LNCAP (cell line): ENCODE measurements at regions not wholly inside any gene's neighbourhood (a gene's known extent, or its start where the extent isn't known, plus 50 kb on each side); places are given as distances from the start of the nearest gene placed in this dataset.

ENCODE experiments used
- TF ChIP-seq, protein P1 (sequence below): fragments of 450-650 bp; IDR thresholded peaks from 2 replicates; pipeline ENCODE4 v1.5.1; 2017; ENCODE audit warnings: mild to moderate bottlenecking

DNA sequence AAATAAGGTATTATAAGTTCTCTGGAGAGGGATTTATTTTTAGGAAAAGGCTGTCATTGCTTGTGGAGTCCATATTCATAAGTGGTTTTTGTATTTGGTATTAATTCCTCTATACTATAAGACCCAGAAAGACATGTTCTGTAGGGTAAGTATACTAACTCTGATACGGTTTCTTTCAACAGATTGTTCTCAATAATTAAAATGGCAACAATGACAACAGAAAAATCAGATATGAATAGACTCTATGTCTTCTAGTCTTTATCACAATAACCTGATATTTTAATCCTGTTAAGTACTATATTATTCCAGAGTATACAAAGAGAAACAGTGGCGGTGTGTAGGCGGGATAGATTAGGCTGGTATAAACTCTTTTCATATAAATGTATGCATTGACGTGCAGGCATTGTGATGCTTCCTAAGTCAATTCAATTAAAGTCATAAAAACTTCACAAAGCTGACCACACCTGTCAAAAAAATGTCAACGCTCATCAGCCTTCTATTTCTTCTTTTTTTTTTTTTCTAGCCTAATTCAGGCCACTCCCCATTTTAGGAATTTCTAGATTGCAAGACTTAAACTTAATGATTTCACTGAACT lies 150.4 kb downstream of the TRIML1 start:
- TF ChIP-seq, protein P1, sequence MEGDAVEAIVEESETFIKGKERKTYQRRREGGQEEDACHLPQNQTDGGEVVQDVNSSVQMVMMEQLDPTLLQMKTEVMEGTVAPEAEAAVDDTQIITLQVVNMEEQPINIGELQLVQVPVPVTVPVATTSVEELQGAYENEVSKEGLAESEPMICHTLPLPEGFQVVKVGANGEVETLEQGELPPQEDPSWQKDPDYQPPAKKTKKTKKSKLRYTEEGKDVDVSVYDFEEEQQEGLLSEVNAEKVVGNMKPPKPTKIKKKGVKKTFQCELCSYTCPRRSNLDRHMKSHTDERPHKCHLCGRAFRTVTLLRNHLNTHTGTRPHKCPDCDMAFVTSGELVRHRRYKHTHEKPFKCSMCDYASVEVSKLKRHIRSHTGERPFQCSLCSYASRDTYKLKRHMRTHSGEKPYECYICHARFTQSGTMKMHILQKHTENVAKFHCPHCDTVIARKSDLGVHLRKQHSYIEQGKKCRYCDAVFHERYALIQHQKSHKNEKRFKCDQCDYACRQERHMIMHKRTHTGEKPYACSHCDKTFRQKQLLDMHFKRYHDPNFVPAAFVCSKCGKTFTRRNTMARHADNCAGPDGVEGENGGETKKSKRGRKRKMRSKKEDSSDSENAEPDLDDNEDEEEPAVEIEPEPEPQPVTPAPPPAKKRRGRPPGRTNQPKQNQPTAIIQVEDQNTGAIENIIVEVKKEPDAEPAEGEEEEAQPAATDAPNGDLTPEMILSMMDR = no peak

DNA sequence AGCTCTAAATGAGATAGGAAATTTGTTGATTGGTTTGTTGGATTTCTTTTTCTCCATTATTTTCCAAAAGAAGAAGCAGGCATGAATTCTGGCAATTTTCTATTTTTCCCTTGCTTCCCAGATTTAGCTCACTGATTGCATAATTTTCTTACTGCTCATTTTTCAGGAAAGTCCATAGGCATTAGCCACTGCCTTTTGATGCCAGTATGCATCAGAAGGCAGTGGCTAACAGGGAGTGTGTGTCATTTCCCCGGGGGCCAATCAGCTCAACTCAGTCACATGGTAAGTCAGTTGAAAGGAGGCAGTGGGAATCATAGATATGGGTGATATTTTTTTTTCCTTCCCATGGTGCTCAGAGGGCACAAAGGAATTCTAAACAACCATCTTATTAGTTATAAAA lies 156.7 kb downstream of the TRIML1 start:
- TF ChIP-seq, protein P1 = no peak

DNA sequence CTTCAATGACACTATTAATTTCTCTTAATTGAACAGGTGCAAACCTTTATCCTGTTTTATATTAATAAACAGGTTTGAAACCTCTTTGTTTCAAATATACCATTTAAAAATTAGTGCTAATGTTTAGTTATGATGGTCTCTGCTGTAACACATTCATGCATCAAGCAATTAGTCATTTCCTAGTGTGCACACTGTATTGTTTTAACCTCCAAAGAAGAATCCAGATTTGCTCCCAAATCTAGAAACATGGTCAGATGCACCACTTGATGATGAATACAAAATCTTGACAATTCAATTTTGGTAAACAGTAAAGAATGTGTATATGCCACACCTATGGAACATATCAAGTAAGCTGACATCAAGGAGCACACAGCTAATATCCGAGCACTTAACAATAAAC lies 157.1 kb downstream of the TRIML1 start:
- TF ChIP-seq, protein P1 = no peak

DNA sequence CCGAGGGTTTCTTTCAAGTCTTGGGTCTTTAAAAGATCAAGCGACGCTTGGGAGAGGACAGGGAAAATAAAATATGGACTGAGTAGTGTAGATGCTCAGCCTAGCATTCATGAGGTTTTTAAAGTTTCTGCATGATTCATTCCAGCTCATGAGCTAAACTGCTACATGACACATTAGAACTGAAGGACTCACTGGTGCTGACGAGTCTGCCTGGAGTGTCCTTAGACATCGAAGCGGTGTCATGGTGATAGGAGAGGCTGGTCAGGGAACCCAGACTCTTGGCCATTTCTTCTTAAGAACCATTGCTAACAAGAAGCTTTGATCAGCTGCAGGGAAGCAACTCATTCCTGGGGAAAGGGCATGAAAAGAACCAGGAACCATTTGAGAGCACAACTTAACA lies 158.6 kb downstream of the TRIML1 start:
- TF ChIP-seq, protein P1 = no peak

DNA sequence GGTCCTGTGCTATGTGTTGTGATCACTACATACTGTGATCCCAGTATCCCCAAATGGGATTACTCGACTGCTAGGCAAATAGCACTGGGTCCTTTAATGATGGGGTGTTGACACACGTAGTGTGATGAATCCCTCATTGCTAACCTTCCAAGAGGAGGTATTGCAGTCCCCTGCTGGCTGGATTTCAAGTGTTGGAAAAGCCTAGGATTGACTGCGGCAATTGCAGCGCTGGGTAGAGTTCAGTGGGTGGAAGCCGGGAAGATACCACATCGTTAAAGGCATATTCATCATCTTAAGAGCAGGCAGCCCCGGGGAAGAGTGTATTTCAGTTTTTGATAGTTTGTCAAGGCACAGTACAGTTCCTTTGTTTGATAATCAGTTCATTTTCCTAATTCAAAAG lies 159.9 kb downstream of the TRIML1 start:
- TF ChIP-seq, protein P1 = no peak

DNA sequence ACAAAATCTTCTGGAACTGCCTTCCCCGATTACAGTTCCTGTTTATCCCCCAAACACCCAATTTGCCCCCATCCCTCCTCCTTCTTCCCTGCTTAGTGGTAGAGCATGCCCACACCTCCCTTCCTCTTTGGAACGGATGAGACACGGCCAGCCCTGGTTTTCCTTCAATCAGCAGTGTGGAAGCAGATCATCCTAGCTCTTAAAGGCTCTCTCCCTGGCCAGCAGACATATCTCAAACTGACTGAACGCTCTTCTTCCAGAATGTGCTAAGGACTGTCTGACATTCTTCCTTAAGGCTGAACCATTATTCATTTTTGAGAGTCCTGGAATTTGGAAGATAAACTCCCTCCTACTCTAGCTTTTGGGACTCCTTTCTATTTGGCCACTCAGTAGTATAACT lies 161.1 kb downstream of the TRIML1 start:
- TF ChIP-seq, protein P1 = no peak

DNA sequence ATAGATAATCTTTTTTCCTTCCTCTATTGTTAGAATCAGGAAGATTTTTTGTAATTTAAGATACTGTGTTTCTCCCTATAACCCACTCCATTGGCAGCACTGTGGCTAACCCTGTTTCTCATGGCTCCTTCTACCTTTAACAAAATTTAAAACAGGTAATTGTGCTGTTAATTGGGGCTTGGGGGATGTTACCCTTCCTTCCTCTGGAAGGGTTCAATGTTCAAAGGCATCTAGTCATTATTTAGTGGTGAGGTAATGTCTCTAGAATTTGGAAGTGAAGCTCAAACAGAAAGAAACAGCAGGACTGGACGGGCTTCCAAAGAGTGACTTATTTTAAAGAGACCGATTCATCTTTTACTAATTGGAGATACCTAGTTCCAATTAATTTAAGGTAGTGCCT lies 166.4 kb downstream of the TRIML1 start:
- TF ChIP-seq, protein P1 = no peak

DNA sequence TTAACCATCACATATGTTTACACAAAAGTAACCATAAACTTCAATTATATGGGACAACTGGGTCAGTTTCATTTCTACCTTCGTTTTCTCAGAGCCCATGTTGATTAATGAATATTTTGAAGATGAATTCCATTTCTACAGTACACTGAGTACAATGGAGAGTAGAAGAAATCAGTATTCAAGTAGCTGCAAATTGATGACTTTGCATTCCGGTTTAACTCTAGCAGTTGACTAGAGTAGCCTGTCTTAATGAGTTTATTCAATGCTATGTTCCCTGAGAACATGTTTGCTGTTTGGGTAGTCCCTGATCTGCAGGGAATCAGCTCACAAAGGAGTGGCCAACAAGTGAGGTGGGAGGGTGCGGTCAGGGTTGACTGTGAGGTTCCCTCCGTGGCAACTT lies 168.3 kb downstream of the TRIML1 start:
- TF ChIP-seq, protein P1 = no peak
